H1 (cell line): ENCODE measurements at regions not wholly inside any gene's neighbourhood (a gene's known extent, or its start where the extent isn't known, plus 50 kb on each side); places are given as distances from the start of the nearest gene placed in this dataset.

Source experiments
- ASH2L ChIP-seq: fragments of 200-600, 300-600 bp; sonication (generic); IDR thresholded peaks from one replicate; pipeline ENCODE4 v1.7.1; 2017; ENCODE audit warnings: low read length
- BACH1 ChIP-seq: IDR thresholded peaks from 2 replicates; pipeline ENCODE4 v1.6.1; 2012; ENCODE audit warnings: low read length, improper control_type of control experiment
- CBX8 ChIP-seq: fragments of 300-800, 300-1000 bp; sonication (generic); IDR thresholded peaks from 2 replicates; pipeline ENCODE4 v1.7.1; 2016; ENCODE audit warnings: low read depth, low read length, borderline replicate concordance
- HDAC6 ChIP-seq: IDR thresholded peaks from one replicate; pipeline ENCODE4 v1.7.1; 2012; ENCODE audit warnings: low read depth, mild to moderate bottlenecking, inconsistent platforms, low read length, moderate library complexity
- KDM1A ChIP-seq: fragments of 200-600, 300-600 bp; sonication (generic); IDR thresholded peaks from 2 replicates; pipeline ENCODE4 v1.7.1; 2016; ENCODE audit warnings: mild to moderate bottlenecking, low read length, borderline replicate concordance
- RFX5 ChIP-seq: IDR thresholded peaks from 2 replicates; pipeline ENCODE4 v1.6.1; 2011; ENCODE audit warnings: low read depth, low read length, improper control_type of control experiment, borderline replicate concordance
- SAP30 ChIP-seq: fragments of 300-600 bp; sonication (generic); IDR thresholded peaks from 2 replicates; pipeline ENCODE4 v1.7.1; 2012; ENCODE audit warnings: low read length, moderate library complexity, mild to moderate bottlenecking, inconsistent platforms; ENCODE audit not compliant: insufficient read depth, insufficient replicate concordance
- SP1 ChIP-seq: IDR thresholded peaks from 2 replicates; pipeline ENCODE4 v1.6.1; 2011; ENCODE audit warnings: low read depth, low read length
- TF ChIP-seq, protein P1 (sequence below): fragments of 300-600 bp; sonication (generic); IDR thresholded peaks from 2 replicates; pipeline ENCODE4 v1.7.1; 2012; ENCODE audit warnings: low read length, moderate library complexity, mild to moderate bottlenecking, inconsistent platforms; ENCODE audit not compliant: insufficient replicate concordance
- TF ChIP-seq, protein P2 (sequence below), 3 experiments: IDR thresholded peaks; 1 replicate in 2 of 3; 2 replicates in 1 of 3; pipeline versions ENCODE4 v1.5.1 to v1.6.1; 2011; ENCODE audit warnings: low read length in 3 of 3, mild to moderate bottlenecking in 3 of 3, inconsistent platforms in 2 of 3, low read depth in 1 of 3, moderate library complexity in 1 of 3; ENCODE audit not compliant: insufficient read depth in 1 of 3; ENCODE audit errors: control extremely low read depth in 1 of 3

DNA sequence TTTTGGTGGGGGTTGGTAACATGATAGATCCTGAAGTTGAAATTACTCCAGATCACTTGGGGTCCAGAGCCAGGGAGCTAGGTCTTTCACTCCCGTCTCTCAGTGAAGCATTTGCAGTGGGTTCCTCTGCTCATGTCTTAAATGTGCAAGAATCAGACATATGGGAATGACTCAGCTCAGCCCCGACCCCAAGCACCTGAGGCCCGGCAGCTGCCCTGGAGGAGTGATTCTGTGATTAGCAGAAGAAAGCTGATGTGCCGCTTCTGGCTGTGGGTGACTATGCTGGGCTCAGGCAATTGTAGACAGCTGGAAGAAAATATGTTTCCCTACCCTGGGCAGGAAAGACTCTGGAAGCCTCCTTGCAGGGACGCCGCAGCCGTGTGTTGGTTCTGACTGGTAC is 601.7 kb downstream of the NPHP4 start (continued):
- TF ChIP-seq, protein P1, sequence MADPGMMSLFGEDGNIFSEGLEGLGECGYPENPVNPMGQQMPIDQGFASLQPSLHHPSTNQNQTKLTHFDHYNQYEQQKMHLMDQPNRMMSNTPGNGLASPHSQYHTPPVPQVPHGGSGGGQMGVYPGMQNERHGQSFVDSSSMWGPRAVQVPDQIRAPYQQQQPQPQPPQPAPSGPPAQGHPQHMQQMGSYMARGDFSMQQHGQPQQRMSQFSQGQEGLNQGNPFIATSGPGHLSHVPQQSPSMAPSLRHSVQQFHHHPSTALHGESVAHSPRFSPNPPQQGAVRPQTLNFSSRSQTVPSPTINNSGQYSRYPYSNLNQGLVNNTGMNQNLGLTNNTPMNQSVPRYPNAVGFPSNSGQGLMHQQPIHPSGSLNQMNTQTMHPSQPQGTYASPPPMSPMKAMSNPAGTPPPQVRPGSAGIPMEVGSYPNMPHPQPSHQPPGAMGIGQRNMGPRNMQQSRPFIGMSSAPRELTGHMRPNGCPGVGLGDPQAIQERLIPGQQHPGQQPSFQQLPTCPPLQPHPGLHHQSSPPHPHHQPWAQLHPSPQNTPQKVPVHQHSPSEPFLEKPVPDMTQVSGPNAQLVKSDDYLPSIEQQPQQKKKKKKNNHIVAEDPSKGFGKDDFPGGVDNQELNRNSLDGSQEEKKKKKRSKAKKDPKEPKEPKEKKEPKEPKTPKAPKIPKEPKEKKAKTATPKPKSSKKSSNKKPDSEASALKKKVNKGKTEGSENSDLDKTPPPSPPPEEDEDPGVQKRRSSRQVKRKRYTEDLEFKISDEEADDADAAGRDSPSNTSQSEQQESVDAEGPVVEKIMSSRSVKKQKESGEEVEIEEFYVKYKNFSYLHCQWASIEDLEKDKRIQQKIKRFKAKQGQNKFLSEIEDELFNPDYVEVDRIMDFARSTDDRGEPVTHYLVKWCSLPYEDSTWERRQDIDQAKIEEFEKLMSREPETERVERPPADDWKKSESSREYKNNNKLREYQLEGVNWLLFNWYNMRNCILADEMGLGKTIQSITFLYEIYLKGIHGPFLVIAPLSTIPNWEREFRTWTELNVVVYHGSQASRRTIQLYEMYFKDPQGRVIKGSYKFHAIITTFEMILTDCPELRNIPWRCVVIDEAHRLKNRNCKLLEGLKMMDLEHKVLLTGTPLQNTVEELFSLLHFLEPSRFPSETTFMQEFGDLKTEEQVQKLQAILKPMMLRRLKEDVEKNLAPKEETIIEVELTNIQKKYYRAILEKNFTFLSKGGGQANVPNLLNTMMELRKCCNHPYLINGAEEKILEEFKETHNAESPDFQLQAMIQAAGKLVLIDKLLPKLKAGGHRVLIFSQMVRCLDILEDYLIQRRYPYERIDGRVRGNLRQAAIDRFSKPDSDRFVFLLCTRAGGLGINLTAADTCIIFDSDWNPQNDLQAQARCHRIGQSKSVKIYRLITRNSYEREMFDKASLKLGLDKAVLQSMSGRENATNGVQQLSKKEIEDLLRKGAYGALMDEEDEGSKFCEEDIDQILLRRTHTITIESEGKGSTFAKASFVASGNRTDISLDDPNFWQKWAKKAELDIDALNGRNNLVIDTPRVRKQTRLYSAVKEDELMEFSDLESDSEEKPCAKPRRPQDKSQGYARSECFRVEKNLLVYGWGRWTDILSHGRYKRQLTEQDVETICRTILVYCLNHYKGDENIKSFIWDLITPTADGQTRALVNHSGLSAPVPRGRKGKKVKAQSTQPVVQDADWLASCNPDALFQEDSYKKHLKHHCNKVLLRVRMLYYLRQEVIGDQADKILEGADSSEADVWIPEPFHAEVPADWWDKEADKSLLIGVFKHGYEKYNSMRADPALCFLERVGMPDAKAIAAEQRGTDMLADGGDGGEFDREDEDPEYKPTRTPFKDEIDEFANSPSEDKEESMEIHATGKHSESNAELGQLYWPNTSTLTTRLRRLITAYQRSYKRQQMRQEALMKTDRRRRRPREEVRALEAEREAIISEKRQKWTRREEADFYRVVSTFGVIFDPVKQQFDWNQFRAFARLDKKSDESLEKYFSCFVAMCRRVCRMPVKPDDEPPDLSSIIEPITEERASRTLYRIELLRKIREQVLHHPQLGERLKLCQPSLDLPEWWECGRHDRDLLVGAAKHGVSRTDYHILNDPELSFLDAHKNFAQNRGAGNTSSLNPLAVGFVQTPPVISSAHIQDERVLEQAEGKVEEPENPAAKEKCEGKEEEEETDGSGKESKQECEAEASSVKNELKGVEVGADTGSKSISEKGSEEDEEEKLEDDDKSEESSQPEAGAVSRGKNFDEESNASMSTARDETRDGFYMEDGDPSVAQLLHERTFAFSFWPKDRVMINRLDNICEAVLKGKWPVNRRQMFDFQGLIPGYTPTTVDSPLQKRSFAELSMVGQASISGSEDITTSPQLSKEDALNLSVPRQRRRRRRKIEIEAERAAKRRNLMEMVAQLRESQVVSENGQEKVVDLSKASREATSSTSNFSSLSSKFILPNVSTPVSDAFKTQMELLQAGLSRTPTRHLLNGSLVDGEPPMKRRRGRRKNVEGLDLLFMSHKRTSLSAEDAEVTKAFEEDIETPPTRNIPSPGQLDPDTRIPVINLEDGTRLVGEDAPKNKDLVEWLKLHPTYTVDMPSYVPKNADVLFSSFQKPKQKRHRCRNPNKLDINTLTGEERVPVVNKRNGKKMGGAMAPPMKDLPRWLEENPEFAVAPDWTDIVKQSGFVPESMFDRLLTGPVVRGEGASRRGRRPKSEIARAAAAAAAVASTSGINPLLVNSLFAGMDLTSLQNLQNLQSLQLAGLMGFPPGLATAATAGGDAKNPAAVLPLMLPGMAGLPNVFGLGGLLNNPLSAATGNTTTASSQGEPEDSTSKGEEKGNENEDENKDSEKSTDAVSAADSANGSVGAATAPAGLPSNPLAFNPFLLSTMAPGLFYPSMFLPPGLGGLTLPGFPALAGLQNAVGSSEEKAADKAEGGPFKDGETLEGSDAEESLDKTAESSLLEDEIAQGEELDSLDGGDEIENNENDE: no peak
- TF ChIP-seq HDAC6 (no peak), KDM1A (no peak), CBX8 (no peak), SP1 (no peak), BACH1 (no peak), SAP30 (no peak), RFX5 (no peak), ASH2L (no peak)
- TF ChIP-seq, protein P2, sequence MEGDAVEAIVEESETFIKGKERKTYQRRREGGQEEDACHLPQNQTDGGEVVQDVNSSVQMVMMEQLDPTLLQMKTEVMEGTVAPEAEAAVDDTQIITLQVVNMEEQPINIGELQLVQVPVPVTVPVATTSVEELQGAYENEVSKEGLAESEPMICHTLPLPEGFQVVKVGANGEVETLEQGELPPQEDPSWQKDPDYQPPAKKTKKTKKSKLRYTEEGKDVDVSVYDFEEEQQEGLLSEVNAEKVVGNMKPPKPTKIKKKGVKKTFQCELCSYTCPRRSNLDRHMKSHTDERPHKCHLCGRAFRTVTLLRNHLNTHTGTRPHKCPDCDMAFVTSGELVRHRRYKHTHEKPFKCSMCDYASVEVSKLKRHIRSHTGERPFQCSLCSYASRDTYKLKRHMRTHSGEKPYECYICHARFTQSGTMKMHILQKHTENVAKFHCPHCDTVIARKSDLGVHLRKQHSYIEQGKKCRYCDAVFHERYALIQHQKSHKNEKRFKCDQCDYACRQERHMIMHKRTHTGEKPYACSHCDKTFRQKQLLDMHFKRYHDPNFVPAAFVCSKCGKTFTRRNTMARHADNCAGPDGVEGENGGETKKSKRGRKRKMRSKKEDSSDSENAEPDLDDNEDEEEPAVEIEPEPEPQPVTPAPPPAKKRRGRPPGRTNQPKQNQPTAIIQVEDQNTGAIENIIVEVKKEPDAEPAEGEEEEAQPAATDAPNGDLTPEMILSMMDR (IDR thresholded peaks at IDR 0.05; ENCODE audit: control extremely low read depth in 1 of 3, insufficient read depth in 1 of 3, low read depth in 1 of 3, low read length in 3 of 3): no peak
